ENCODE measurements at regions not wholly inside any gene's neighbourhood (a gene's known extent, or its start where the extent isn't known, plus 50 kb on each side); places are given as distances from the start of the nearest gene placed in this dataset.

- DNase-seq: no peak
- peak; percentile 15 for ATAC-seq (ENCODE audit: poor library complexity)
- intact Hi-C loops (cut with DNase I): no loop called here
Measured at GRCh38 chr4:128525992-128526630, 238.5 kb upstream of the PGRMC2 start.

GRCh38 chr4:128525387-128525786, 237.8 kb upstream of the PGRMC2 start:
- ATAC-seq (ENCODE audit: poor library complexity): no peak
- intact Hi-C loops (cut with DNase I): no loop called here

GRCh38 chr4:128524311-128524710, 236.7 kb upstream of the PGRMC2 start:
- ATAC-seq (ENCODE audit: poor library complexity) (no peak), DNase-seq (peak; percentile 50)
- intact Hi-C loops (cut with DNase I): no loop called here

More at GRCh38 chr4:128525387-128525786, 237.8 kb upstream of the PGRMC2 start:
- DNase-seq: no peak

- no peak for DNase-seq
- no peak for ATAC-seq (ENCODE audit: poor library complexity)
- intact Hi-C loops (cut with DNase I): no loop called here
Measured at GRCh38 chr4:128521648-128522111, 234.1 kb upstream of the PGRMC2 start.

- no peak for ATAC-seq (ENCODE audit: poor library complexity)
- intact Hi-C loops (cut with DNase I): no loop called here
- no peak for DNase-seq
Measured at GRCh38 chr4:128521156-128521555, 233.5 kb upstream of the PGRMC2 start.

GRCh38 chr4:128519163-128519830, 231.7 kb upstream of the PGRMC2 start:
- DNase-seq (peak; percentile 70), ATAC-seq (ENCODE audit: poor library complexity) (peak; percentile 32)
- intact Hi-C loops (cut with DNase I): no loop called here

GRCh38 chr4:128517739-128518510, 230.3 kb upstream of the PGRMC2 start:
- intact Hi-C loops (cut with DNase I): no loop called here

GRCh38 chr4:128517096-128517738, 229.6 kb upstream of the PGRMC2 start:
- DNase-seq (no peak), ATAC-seq (ENCODE audit: poor library complexity) (no peak)
- intact Hi-C loops (cut with DNase I): no loop called here

More at GRCh38 chr4:128517739-128518510, 230.3 kb upstream of the PGRMC2 start:
- DNase-seq: peak; percentile 56
- peak; percentile 88 for ATAC-seq (ENCODE audit: poor library complexity)

GRCh38 chr4:128516301-128516969, 228.8 kb upstream of the PGRMC2 start:
- DNase-seq (no peak), ATAC-seq (ENCODE audit: poor library complexity) (no peak)
- intact Hi-C loops (cut with DNase I): no loop called here

GRCh38 chr4:128513664-128514484, 226.3 kb upstream of the PGRMC2 start:
- DNase-seq (no peak), ATAC-seq (ENCODE audit: poor library complexity) (no peak)
- intact Hi-C loops (cut with DNase I): no loop called here

GRCh38 chr4:128512767-128513322, 225.2 kb upstream of the PGRMC2 start:
- no peak for DNase-seq
- intact Hi-C loops (cut with DNase I): no loop called here
- ATAC-seq (ENCODE audit: poor library complexity): no peak

GRCh38 chr4:128512161-128512560, 224.5 kb upstream of the PGRMC2 start:
- intact Hi-C loops (cut with DNase I): no loop called here
- DNase-seq: no peak
- ATAC-seq (ENCODE audit: poor library complexity): no peak

- DNase-seq: no peak
- no peak for ATAC-seq (ENCODE audit: poor library complexity)
- intact Hi-C loops (cut with DNase I): no loop called here
Measured at GRCh38 chr4:128510850-128511249, 223.2 kb upstream of the PGRMC2 start.

- intact Hi-C loops (cut with DNase I): no loop called here
- ATAC-seq (ENCODE audit: poor library complexity): no peak
- DNase-seq: no peak
Measured at GRCh38 chr4:128502818-128503527, 215.4 kb upstream of the PGRMC2 start.

GRCh38 chr4:128501239-128501638, 213.6 kb upstream of the PGRMC2 start:
- intact Hi-C loops (cut with DNase I): no loop called here
- no peak for ATAC-seq (ENCODE audit: poor library complexity)
- DNase-seq: no peak

GRCh38 chr4:128488055-128488705, 200.6 kb upstream of the PGRMC2 start:
- ATAC-seq (ENCODE audit: poor library complexity) (no peak), DNase-seq (no peak)
- intact Hi-C loops (cut with DNase I): no loop called here

GRCh38 chr4:128484896-128485295, 197.3 kb upstream of the PGRMC2 start:
- intact Hi-C loops (cut with DNase I): no loop called here
- DNase-seq: no peak
- no peak for ATAC-seq (ENCODE audit: poor library complexity)
